Ishikawa (cell line): ENCODE measurements at regions not wholly inside any gene's neighbourhood (a gene's known extent, or its start where the extent isn't known, plus 50 kb on each side); places are given as distances from the start of the nearest gene placed in this dataset.

Source experiments
- CEBPB ChIP-seq: IDR thresholded peaks from 2 replicates; pipeline ENCODE4 v1.6.1; 2012
- CREB1 ChIP-seq: IDR thresholded peaks from 2 replicates; pipeline ENCODE4 v1.6.1; 2012; ENCODE audit warnings: low read depth
- EGR1 ChIP-seq: IDR thresholded peaks from 2 replicates; pipeline ENCODE4 v1.6.1; 2012
- YY1 ChIP-seq: IDR thresholded peaks from 2 replicates; pipeline ENCODE4 v1.6.1; 2012; ENCODE audit warnings: low read depth
- TF ChIP-seq, protein P1 (sequence below): IDR thresholded peaks from 2 replicates; pipeline ENCODE4 v1.6.1; 2012

DNA sequence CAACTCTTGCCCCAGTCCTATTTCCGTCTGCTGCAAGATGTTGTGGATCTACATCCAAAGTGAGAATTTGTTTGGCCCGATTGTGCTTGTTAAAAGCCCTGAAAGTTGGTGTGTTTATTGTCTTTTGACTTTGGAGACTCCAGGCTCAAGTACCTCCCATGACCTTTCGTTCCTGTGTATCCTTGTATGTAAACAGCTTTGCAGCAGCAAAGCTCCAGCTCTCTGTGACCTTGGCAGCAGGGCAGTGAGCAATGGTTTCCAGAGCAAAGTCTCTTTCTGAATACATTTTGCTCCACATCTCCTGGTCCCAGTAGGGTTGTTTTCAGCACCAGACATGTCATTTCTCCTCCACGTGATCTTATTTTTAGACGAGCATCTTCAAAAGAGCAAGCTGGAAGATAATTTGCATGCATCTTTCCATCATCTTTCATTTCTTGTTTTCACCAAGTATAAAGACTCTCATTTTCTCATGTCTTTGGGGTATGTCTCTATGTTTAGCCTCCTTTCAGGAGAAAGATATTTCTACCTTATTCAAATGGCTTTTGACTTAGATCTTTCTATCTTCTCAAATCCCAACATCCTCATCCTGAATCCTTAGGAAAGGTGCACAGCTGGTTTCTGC is 68.1 kb upstream of the ERCC6L2 start:
- no peak for TF ChIP-seq EGR1
- no peak for TF ChIP-seq CEBPB
- TF ChIP-seq CREB1, result no peak
- TF ChIP-seq, protein P1, sequence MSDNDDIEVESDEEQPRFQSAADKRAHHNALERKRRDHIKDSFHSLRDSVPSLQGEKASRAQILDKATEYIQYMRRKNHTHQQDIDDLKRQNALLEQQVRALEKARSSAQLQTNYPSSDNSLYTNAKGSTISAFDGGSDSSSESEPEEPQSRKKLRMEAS, result no peak
- TF ChIP-seq YY1, result no peak
